ENCODE measurements at regions not wholly inside any gene's neighbourhood (a gene's known extent, or its start where the extent isn't known, plus 50 kb on each side); places are given as distances from the start of the nearest gene placed in this dataset.

DNA sequence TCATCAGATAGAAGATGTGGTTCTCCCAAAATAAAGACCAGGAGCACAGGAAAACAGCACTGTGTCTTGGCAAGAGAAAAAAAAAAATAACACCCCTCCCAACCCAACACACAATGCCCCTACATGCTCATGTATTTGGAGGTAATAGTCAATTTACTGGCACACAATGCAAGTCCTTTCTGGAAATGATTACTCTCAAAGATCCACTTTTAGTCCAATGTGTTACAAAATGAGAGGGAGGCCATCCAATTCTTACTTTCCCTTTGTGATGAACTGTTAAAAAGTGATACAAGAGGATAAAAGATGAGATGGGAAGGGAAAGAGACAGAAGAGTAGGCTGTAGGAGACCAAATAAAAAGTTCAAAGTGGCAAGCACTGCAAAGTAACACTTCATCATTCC is 180.3 kb upstream of the DKK2 start:
- no peaks in the 10 kb centered on the region for H4K20me1 ChIP-seq (replicated peaks; ENCODE audit: control insufficient read depth, extremely low read depth, insufficient read depth, low read length)
- dilution Hi-C loops (cut with MboI; ENCODE audit: extremely low pct_ligation_motif_present, low sequenced_read_pairs) (no loop called here), intact Hi-C loops (cut with micrococcal nuclease) (no loop called here)
- no peak overlapping the region for H3K4me3 ChIP-seq (replicated peaks in 1 of 3; ENCODE audit: insufficient read depth in 1 of 3, low read depth in 1 of 3, low read length in 3 of 3)
- H3K4me1 ChIP-seq (ENCODE audit: control insufficient read depth, extremely low read depth, insufficient read depth, low read length): no peaks in the 10 kb centered on the region
- no peaks in the 10 kb centered on the region for H3K9me1 ChIP-seq (replicated peaks; ENCODE audit: control insufficient read depth, extremely low read depth, insufficient read depth, low read length)
- DNase-seq (ENCODE audit: low read depth, low spot score) (no peak), FAIRE-seq (no peak)
- no peak overlapping the region for H2AFZ ChIP-seq (ENCODE audit: low read depth, low read length)
- TF ChIP-seq POLR2A (IDR thresholded peaks at IDR 0.05; ENCODE audit: low read depth, low read length) (no peak), EZH2 (IDR thresholded peaks at IDR 0.05; ENCODE audit: borderline replicate concordance, low read depth, low read length, severe bottlenecking) (no peak)
- TF ChIP-seq, protein P1, sequence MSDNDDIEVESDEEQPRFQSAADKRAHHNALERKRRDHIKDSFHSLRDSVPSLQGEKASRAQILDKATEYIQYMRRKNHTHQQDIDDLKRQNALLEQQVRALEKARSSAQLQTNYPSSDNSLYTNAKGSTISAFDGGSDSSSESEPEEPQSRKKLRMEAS (IDR thresholded peaks at IDR 0.05; ENCODE audit: insufficient read depth, insufficient read length): no peak
- no peak overlapping the region for H3K9ac ChIP-seq (replicated peaks; ENCODE audit: extremely low read depth, insufficient read depth, low read length)
- peaks cover 0 to 2% of the 10 kb centered on the region in 2 experiments for H3K27me3 ChIP-seq (ENCODE audit: control insufficient read depth in 2 of 2, insufficient read depth in 2 of 2, low read length in 2 of 2)
- H3K27ac ChIP-seq (ENCODE audit: insufficient read depth, low read depth, low read length): no peak overlapping the region
- no peak overlapping the region for H3K4me2 ChIP-seq (ENCODE audit: insufficient read depth, low read length)
- H3K79me2 ChIP-seq (ENCODE audit: control insufficient read depth, insufficient read depth, low read length): no peaks in the 10 kb centered on the region
- H3K9me3 ChIP-seq (replicated peaks; ENCODE audit: control insufficient read depth, insufficient read depth, low read length): no peaks in the 10 kb centered on the region
- BruUV-seq (replicated peaks): no TSS peak
- ChIA-PET POLR2A (no interaction called here), CTCF (no interaction called here)
- no peaks in the 10 kb centered on the region for H3K36me3 ChIP-seq (ENCODE audit: control insufficient read depth in 2 of 2, extremely low read depth in 1 of 2, insufficient read depth in 2 of 2, low read length in 2 of 2)

DNA sequence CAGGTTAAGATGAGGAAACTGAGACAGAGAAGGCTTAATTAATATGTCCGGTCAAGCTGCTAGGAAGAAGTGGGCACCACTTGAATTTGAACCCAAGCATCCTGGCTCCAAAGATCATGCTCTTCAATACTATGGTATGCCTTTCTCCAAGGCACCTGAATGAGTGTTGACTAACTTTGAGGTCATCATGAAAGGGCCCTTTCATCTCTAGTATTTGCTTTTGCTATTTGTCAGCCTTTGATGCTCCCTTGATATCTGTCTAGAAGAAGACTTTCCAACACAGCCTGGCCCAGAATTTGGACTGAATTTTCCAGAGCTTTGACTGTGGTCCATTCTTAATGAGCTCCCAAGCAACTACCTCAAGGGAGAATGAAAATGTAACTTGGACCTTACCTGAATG is 179.1 kb upstream of the DKK2 start:
- no peak overlapping the region for H3K4me3 ChIP-seq (replicated peaks in 1 of 3; ENCODE audit: insufficient read depth in 1 of 3, low read depth in 1 of 3, low read length in 3 of 3)
- TF ChIP-seq FOS (IDR thresholded peaks at IDR 0.05; ENCODE audit: borderline replicate concordance, insufficient read depth, low read length): no peak
- no peak for TF ChIP-seq GATA2 (IDR thresholded peaks at IDR 0.05; ENCODE audit: insufficient read depth, insufficient read length, low read depth, low read length)
- no peak for TF ChIP-seq POLR2A (IDR thresholded peaks at IDR 0.05; ENCODE audit: low read depth, low read length)
- no peak for TF ChIP-seq JUN (IDR thresholded peaks at IDR 0.05; ENCODE audit: borderline replicate concordance, insufficient read depth, insufficient read length, low read depth)
- TF ChIP-seq, protein P1 (IDR thresholded peaks at IDR 0.05; ENCODE audit: insufficient read depth, insufficient read length): no peak
- TF ChIP-seq MYC (IDR thresholded peaks at IDR 0.05; ENCODE audit: low read depth, low read length): no peak
- TF ChIP-seq EZH2 (IDR thresholded peaks at IDR 0.05; ENCODE audit: borderline replicate concordance, low read depth, low read length, severe bottlenecking): no peak
- TF ChIP-seq, protein P2, sequence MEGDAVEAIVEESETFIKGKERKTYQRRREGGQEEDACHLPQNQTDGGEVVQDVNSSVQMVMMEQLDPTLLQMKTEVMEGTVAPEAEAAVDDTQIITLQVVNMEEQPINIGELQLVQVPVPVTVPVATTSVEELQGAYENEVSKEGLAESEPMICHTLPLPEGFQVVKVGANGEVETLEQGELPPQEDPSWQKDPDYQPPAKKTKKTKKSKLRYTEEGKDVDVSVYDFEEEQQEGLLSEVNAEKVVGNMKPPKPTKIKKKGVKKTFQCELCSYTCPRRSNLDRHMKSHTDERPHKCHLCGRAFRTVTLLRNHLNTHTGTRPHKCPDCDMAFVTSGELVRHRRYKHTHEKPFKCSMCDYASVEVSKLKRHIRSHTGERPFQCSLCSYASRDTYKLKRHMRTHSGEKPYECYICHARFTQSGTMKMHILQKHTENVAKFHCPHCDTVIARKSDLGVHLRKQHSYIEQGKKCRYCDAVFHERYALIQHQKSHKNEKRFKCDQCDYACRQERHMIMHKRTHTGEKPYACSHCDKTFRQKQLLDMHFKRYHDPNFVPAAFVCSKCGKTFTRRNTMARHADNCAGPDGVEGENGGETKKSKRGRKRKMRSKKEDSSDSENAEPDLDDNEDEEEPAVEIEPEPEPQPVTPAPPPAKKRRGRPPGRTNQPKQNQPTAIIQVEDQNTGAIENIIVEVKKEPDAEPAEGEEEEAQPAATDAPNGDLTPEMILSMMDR (IDR thresholded peaks at IDR 0.05; ENCODE audit: extremely low read depth in 1 of 2, insufficient read depth in 1 of 2, low read depth in 1 of 2, low read length in 2 of 2): no peak
- H2AFZ ChIP-seq (ENCODE audit: low read depth, low read length): no peak overlapping the region
- no TSS peak for BruUV-seq (replicated peaks)
- no peak for DNase-seq (ENCODE audit: low read depth, low spot score)
- H3K9me1 ChIP-seq (replicated peaks; ENCODE audit: control insufficient read depth, extremely low read depth, insufficient read depth, low read length): no peaks in the 10 kb centered on the region
- H3K9me3 ChIP-seq (replicated peaks; ENCODE audit: control insufficient read depth, insufficient read depth, low read length): no peaks in the 10 kb centered on the region
- H3K4me2 ChIP-seq (ENCODE audit: insufficient read depth, low read length): no peak overlapping the region
- dilution Hi-C loops (cut with MboI; ENCODE audit: extremely low pct_ligation_motif_present, low sequenced_read_pairs): no loop called here
- no peaks in the 10 kb centered on the region for H3K4me1 ChIP-seq (ENCODE audit: control insufficient read depth, extremely low read depth, insufficient read depth, low read length)
- no peak overlapping the region for H3K27ac ChIP-seq (ENCODE audit: insufficient read depth, low read depth, low read length)
- FAIRE-seq: no peak
- ChIA-PET CTCF (no interaction called here), POLR2A (no interaction called here)
- no peak overlapping the region for H3K9ac ChIP-seq (replicated peaks; ENCODE audit: extremely low read depth, insufficient read depth, low read length)
- no peaks in the 10 kb centered on the region for H4K20me1 ChIP-seq (replicated peaks; ENCODE audit: control insufficient read depth, extremely low read depth, insufficient read depth, low read length)
- peaks cover 0 to 2% of the 10 kb centered on the region in 2 experiments for H3K27me3 ChIP-seq (ENCODE audit: control insufficient read depth in 2 of 2, insufficient read depth in 2 of 2, low read length in 2 of 2)
- intact Hi-C loops (cut with micrococcal nuclease): no loop called here
- H3K36me3 ChIP-seq (ENCODE audit: control insufficient read depth in 2 of 2, extremely low read depth in 1 of 2, insufficient read depth in 2 of 2, low read length in 2 of 2): no peaks in the 10 kb centered on the region
- H3K79me2 ChIP-seq (ENCODE audit: control insufficient read depth, insufficient read depth, low read length): no peaks in the 10 kb centered on the region
